ENCODE measurements at regions not wholly inside any gene's neighbourhood (a gene's known extent, or its start where the extent isn't known, plus 50 kb on each side); places are given as distances from the start of the nearest gene placed in this dataset.

DNA sequence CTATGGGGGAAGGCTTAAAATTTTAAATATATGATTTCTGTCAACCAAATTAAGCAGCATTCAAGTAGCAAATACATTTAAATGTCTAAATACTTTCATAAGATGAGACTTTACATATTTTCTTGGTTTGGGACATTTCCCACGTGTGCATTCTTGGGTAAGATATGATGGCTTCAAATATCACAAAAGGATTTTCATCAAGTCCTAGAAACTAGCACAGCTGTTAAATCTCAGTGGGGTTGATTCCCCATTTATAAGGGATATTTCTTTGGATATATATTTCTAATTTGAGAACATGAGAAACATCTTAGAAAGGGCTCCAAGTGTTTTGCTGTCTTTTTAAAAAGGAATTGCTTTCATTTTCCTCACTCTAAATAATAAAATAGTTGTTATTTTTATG lies 90.2 kb downstream of the P2RY10 start:
- TF ChIP-seq POLR2AphosphoS5 (IDR thresholded peaks at IDR 0.05; ENCODE audit: low read depth, low read length) (no peak), POLR2A (IDR thresholded peaks at IDR 0.05; ENCODE audit: low read depth, low read length) (no peak), TAF1 (IDR thresholded peaks at IDR 0.05; ENCODE audit: borderline replicate concordance, low read depth, low read length) (no peak)
